Astrocyte of the spinal cord (primary cell): ENCODE measurements at regions not wholly inside any gene's neighbourhood (a gene's known extent, or its start where the extent isn't known, plus 50 kb on each side); places are given as distances from the start of the nearest gene placed in this dataset.

Experiments
- DNase-seq: peaks from one replicate; pipeline ENCODE4 v3.0.0; 2011; ENCODE audit warnings: low read depth, low spot score
- H3K4me3 ChIP-seq: 2 replicates; pipeline ENCODE4 v1.5.1; 2011; ENCODE audit warnings: low read depth, mild to moderate bottlenecking, low read length, moderate library complexity
- in situ Hi-C: cut with HindIII; loops from 2 replicates; pipeline ENCODE4 v1.10.0; 2017; ENCODE audit warnings: low sequenced_read_pairs
- TF ChIP-seq, protein P1 (sequence below): IDR thresholded peaks from 2 replicates; pipeline ENCODE4 v1.5.1; 2012; ENCODE audit warnings: low read depth, mild to moderate bottlenecking, low read length, inconsistent platforms

DNA sequence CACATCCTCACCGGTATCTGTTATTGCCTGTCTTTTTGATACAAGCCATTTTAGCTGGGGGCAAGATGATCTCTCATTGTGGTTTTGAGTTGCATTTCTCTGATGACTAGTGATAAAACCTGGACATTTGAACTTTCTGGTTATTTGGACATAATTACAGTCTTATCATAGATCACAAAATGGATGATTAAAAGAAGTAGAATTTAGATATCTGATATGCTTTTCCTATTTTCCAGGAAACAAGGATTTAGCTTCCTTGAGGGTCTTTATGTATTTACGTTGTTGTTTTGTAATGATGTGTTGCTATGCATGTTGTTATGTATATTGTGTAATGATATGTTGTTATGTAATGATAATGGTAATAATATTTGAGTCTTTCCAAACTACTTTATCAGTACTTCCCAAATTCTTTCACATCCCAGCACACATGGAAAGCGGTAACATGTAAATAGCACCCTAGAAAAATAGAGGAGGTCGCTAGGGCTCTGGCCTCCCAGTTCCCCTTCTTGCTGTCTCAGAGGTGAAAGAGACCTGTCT lies 53.8 kb downstream of the GJD2 start:
- in situ Hi-C loops = no loop called here
- TF ChIP-seq, protein P1, sequence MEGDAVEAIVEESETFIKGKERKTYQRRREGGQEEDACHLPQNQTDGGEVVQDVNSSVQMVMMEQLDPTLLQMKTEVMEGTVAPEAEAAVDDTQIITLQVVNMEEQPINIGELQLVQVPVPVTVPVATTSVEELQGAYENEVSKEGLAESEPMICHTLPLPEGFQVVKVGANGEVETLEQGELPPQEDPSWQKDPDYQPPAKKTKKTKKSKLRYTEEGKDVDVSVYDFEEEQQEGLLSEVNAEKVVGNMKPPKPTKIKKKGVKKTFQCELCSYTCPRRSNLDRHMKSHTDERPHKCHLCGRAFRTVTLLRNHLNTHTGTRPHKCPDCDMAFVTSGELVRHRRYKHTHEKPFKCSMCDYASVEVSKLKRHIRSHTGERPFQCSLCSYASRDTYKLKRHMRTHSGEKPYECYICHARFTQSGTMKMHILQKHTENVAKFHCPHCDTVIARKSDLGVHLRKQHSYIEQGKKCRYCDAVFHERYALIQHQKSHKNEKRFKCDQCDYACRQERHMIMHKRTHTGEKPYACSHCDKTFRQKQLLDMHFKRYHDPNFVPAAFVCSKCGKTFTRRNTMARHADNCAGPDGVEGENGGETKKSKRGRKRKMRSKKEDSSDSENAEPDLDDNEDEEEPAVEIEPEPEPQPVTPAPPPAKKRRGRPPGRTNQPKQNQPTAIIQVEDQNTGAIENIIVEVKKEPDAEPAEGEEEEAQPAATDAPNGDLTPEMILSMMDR = no peak
- H3K4me3 ChIP-seq = no peak overlapping the region

DNA sequence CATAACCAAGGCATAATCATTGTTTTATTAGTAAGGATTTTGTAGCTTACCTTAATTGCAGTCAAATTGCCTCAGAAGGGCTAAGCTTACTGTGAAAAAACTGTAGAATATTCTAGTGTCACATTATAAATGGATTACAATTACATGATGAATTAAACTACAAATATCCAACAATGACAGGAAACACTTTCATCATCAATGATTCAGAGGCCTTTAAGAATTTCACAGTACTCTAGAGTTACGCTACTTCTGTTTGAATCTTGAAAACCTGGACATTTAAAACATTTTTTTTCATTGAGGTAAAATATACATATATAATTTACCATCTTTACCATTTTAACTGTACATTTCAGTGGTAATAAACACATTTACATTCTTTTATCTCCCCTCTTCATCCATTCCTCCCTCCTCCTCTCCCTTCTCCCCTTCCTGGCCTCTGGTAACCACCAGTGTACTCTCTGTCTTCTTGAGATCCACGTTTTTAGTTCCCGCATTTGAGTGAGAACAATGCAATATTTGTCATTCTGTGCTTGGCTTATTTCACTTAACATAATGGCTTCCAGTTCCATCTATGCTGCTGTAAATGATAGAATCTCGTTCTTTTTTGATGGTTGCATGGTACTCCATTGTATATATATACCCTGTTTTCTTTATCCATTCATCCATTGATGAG lies 54.7 kb downstream of the GJD2 start:
- in situ Hi-C loops = no loop called here
- H3K4me3 ChIP-seq = no peak overlapping the region
- no peak for DNase-seq
- TF ChIP-seq, protein P1 = no peak

More for the DNA sequence above, 53.8 kb downstream of the GJD2 start:
- DNase-seq = no peak

- TF ChIP-seq, protein P1 = no peak
- in situ Hi-C loops = no loop called here
- DNase-seq = no peak
- no peak overlapping the region for H3K4me3 ChIP-seq
These were observed 58.3 kb downstream of the GJD2 start for GRCh38 chr15:34696506-34696905.

DNA sequence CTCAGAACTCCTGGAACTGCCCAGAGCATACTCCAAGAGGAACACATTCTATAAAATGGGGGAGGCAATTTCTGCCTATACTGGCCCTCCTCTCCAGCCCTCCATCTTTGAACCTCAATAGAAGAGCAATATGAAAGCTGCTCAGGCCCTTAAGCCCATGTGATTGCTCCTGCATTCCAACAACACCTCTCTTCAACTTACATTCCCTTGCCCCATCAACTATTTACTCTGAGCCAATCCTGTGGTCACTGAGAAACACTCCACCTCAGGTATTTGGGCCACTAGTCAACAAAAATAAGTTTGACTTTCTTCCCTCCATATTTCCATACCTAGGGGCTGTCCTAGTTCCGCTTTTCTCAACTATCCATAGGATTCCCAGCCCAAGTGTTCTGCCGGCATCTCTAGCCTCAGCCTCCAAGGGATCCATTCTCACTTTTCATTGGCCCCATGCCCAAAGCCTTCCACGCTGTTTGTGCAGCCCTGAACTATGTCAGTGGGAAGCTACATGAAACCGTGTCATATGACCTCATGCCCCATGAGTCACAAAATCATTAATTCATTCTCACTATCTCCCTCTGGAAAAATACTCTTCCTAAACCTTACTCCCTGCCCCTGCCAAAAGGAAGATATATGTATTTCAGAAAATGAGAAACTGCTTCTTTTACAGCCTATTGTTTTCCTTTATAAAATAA lies 61.6 kb downstream of the GJD2 start:
- H3K4me3 ChIP-seq = no peak overlapping the region
- TF ChIP-seq, protein P1 = no peak
- DNase-seq = peak; percentile 41
- in situ Hi-C loops = no loop called here

DNA sequence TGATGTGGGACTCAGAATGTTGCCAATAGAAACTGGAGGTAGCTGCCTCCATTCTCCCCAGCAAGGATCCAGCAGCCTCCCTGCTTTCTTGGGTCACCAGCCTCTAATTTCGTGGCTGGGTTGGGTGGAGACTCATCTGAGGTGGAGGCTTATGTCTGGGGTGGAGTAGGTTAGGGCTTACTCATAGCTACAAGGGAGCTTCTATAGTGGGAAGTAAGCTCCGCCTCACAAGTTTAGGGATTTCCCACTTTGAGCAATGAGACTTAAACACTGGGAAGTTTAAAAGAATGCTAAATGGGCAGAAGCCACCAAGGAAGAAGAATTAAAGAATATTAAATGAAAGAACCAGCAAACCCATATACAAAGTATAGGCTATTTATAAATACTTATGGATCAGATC lies 63.8 kb downstream of the GJD2 start:
- in situ Hi-C loops = no loop called here
- no peak overlapping the region for H3K4me3 ChIP-seq
- no peak for DNase-seq
- TF ChIP-seq, protein P1 = no peak

DNA sequence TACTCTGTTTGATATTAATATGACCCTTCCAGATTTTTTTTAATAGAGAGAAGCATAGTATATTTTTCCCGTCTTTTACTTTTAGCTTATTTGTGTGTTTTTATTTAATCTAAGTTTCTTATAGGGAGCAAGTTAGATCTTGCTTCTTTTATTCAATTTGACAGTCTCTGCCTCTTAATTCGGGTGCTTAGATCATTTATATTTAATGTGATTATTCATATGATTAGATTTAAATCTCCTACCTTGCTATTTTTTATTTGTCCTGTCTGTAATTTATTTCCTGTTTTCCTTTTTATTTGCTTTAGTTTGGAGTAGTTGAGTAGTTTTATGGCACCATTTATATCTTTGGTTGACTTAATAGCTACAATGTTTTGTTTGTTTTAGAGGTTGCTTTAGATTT lies 66.1 kb downstream of the GJD2 start:
- DNase-seq = no peak
- in situ Hi-C loops = no loop called here
- TF ChIP-seq, protein P1 = no peak
- no peak overlapping the region for H3K4me3 ChIP-seq
